Colonic mucosa (tissue), 4 donors: ENCODE measurements at regions not wholly inside any gene's neighbourhood (a gene's known extent, or its start where the extent isn't known, plus 50 kb on each side); places are given as distances from the start of the nearest gene placed in this dataset.

Experiments used
- DNase-seq: peaks from one replicate; pipeline ENCODE4 v3.0.0-alpha.2; 2020
- H3K27ac ChIP-seq: fragments of 200-600 bp; one replicate; pipeline ENCODE4 v1.8.0; 2021
- H3K27me3 ChIP-seq: fragments of 200-600 bp; one replicate; pipeline ENCODE4 v1.8.0; 2021
- H3K36me3 ChIP-seq: fragments of 200-600 bp; one replicate; pipeline ENCODE4 v1.8.0; 2021
- H3K4me1 ChIP-seq: fragments of 200-600 bp; one replicate; pipeline ENCODE4 v1.8.0; 2021; ENCODE audit warnings: mild to moderate bottlenecking
- H3K4me3 ChIP-seq: fragments of 200-600 bp; one replicate; pipeline ENCODE4 v1.8.0; 2021
- H3K9ac ChIP-seq, 2 donors: one replicate each; pipeline ENCODE4 v1.7.0; 2013; ENCODE audit warnings: control low read depth in 2 of 2, low read depth in 2 of 2, low read length in 2 of 2
- H3K9me3 ChIP-seq: fragments of 200-600 bp; one replicate; pipeline ENCODE4 v1.8.0; 2021
- CTCF ChIP-seq: fragments of 200-600 bp; IDR thresholded peaks from one replicate; pipeline ENCODE4 v1.8.0; 2022; ENCODE audit warnings: antibody characterized with exemption, mild to moderate bottlenecking
- intact Hi-C: fragments of 100-400 bp; cut with DNase I; formaldehyde crosslinking; loops from one replicate; pipeline ENCODE4 v1.14.1; 2022
- donor health status: healthy.
- donor health status: DM: no; HTN: no; CAD: no.
- donor health status: DM: no; HTN: no; CAD: no.

- no peak for TF ChIP-seq CTCF
- intact Hi-C loops: no loop called here
- no peaks in the 10 kb centered on the region for H3K9me3 ChIP-seq
- no peak for DNase-seq
- no peak overlapping the region for H3K4me3 ChIP-seq
- H3K27me3 ChIP-seq: no peaks in the 10 kb centered on the region
- H3K36me3 ChIP-seq: no peaks in the 10 kb centered on the region
- H3K9ac ChIP-seq: no peak overlapping the region
- no peaks in the 10 kb centered on the region for H3K4me1 ChIP-seq
- no peak overlapping the region for H3K27ac ChIP-seq
Measured at GRCh38 chrX:123013141-123013540, 170.9 kb upstream of the GRIA3 start.

- Histone ChIP-seq H3K9ac (no peak overlapping the region), H3K27me3 (no peaks in the 10 kb centered on the region), H3K36me3 (no peaks in the 10 kb centered on the region), H3K9me3 (no peaks in the 10 kb centered on the region), H3K4me3 (no peak overlapping the region), H3K27ac (no peak overlapping the region), H3K4me1 (no peaks in the 10 kb centered on the region)
- no peak for TF ChIP-seq CTCF
- no peak for DNase-seq
- intact Hi-C loops: no loop called here
Measured at GRCh38 chrX:123036401-123036800, 147.7 kb upstream of the GRIA3 start.

- Histone ChIP-seq H3K4me1 (no peaks in the 10 kb centered on the region), H3K36me3 (no peaks in the 10 kb centered on the region), H3K27ac (no peak overlapping the region), H3K27me3 (no peaks in the 10 kb centered on the region), H3K9me3 (no peaks in the 10 kb centered on the region), H3K9ac (no peak overlapping the region), H3K4me3 (no peak overlapping the region)
- intact Hi-C loops: no loop called here
- no peak for DNase-seq
- no peak for TF ChIP-seq CTCF
Measured at GRCh38 chrX:123049071-123049625, 134.9 kb upstream of the GRIA3 start.

- Histone ChIP-seq H3K4me3 (no peak overlapping the region), H3K9me3 (no peaks in the 10 kb centered on the region), H3K36me3 (no peaks in the 10 kb centered on the region), H3K9ac (no peak overlapping the region), H3K27ac (no peak overlapping the region), H3K4me1 (no peaks in the 10 kb centered on the region), H3K27me3 (no peaks in the 10 kb centered on the region)
- no peak for TF ChIP-seq CTCF
- no peak for DNase-seq
- intact Hi-C loops: no loop called here
Measured at GRCh38 chrX:123060986-123061385, 123.1 kb upstream of the GRIA3 start.

- Histone ChIP-seq H3K27ac (no peak overlapping the region), H3K27me3 (no peaks in the 10 kb centered on the region), H3K4me1 (no peaks in the 10 kb centered on the region), H3K9ac (no peak overlapping the region), H3K9me3 (no peaks in the 10 kb centered on the region), H3K36me3 (no peaks in the 10 kb centered on the region), H3K4me3 (no peak overlapping the region)
- intact Hi-C loops: no loop called here
- DNase-seq: no peak
- no peak for TF ChIP-seq CTCF
Measured at GRCh38 chrX:123064053-123064452, 120.0 kb upstream of the GRIA3 start.
